ENCODE measurements at regions not wholly inside any gene's neighbourhood (a gene's known extent, or its start where the extent isn't known, plus 50 kb on each side); places are given as distances from the start of the nearest gene placed in this dataset.

GRCh38 chr12:89954259-89954658 is 245.6 kb upstream of the ATP2B1 start:
- no peak for DNase-seq (ENCODE audit: low read depth)
- no peak for TF ChIP-seq CTCF (IDR thresholded peaks at IDR 0.05; ENCODE audit: insufficient read depth, low read depth, low read length)
- no peak overlapping the region for H3K4me3 ChIP-seq (ENCODE audit: low read depth, low read length)

GRCh38 chr12:89951694-89952060 is 243.0 kb upstream of the ATP2B1 start:
- H3K4me3 ChIP-seq (ENCODE audit: low read depth, low read length): no peak overlapping the region
- TF ChIP-seq CTCF (IDR thresholded peaks at IDR 0.05; ENCODE audit: insufficient read depth, low read depth, low read length): no peak
- DNase-seq (ENCODE audit: low read depth): no peak

- peak; percentile 36 for DNase-seq (ENCODE audit: low read depth)
- no peak overlapping the region for H3K4me3 ChIP-seq (ENCODE audit: low read depth, low read length)
- TF ChIP-seq CTCF (IDR thresholded peaks at IDR 0.05; ENCODE audit: insufficient read depth, low read depth, low read length): no peak
These were observed 242.5 kb upstream of the ATP2B1 start for GRCh38 chr12:89951050-89951693.

GRCh38 chr12:89950421-89950820 is 241.8 kb upstream of the ATP2B1 start:
- H3K4me3 ChIP-seq (ENCODE audit: low read depth, low read length): no peak overlapping the region
- DNase-seq (ENCODE audit: low read depth): no peak
- TF ChIP-seq CTCF (IDR thresholded peaks at IDR 0.05; ENCODE audit: insufficient read depth, low read depth, low read length): no peak

- no peak overlapping the region for H3K4me3 ChIP-seq (ENCODE audit: low read depth, low read length)
- peak; percentile 85 for DNase-seq (ENCODE audit: low read depth)
- peak; percentile 2 for TF ChIP-seq CTCF (IDR thresholded peaks at IDR 0.05; ENCODE audit: insufficient read depth, low read depth, low read length)
These were observed 241.0 kb upstream of the ATP2B1 start for GRCh38 chr12:89949457-89950195.

- no peak for TF ChIP-seq CTCF (IDR thresholded peaks at IDR 0.05; ENCODE audit: insufficient read depth, low read depth, low read length)
- DNase-seq (ENCODE audit: low read depth): peak; percentile 66
- H3K4me3 ChIP-seq (ENCODE audit: low read depth, low read length): no peak overlapping the region
These were observed 239.9 kb upstream of the ATP2B1 start for GRCh38 chr12:89948271-89949175.
